Dendritic cell treated with granulocyte-macrophage colony-stimulating factor and Interleukin-4, amounts not matched to agents 40 ng/mL and 50 ng/mL, for 4 days (primary cell): ENCODE measurements at regions not wholly inside any gene's neighbourhood (a gene's known extent, or its start where the extent isn't known, plus 50 kb on each side); places are given as distances from the start of the nearest gene placed in this dataset.
"Not testable (repeated sequence)": the region's sequence is repeated elsewhere in the genome, so short reads cannot be mapped to it uniquely, and the experiment has no call there.

Experiments used
- H3K27ac Mint-ChIP-seq: one replicate; pipeline ENCODE4 v1.8.0; 2022; ENCODE audit warnings: mild to moderate bottlenecking, mixed read lengths
- H3K27me3 Mint-ChIP-seq: one replicate; pipeline ENCODE4 v1.8.0; 2022; ENCODE audit warnings: mild to moderate bottlenecking, mixed read lengths
- H3K36me3 Mint-ChIP-seq: one replicate; pipeline ENCODE4 v1.8.0; 2022; ENCODE audit warnings: low read depth, mixed read lengths
- H3K4me1 Mint-ChIP-seq: one replicate; pipeline ENCODE4 v1.8.0; 2022; ENCODE audit warnings: low read depth, mixed read lengths
- H3K4me3 Mint-ChIP-seq: one replicate; pipeline ENCODE4 v1.8.0; 2022; ENCODE audit warnings: mild to moderate bottlenecking, moderate library complexity, mixed read lengths
- H3K9me3 Mint-ChIP-seq: one replicate; pipeline ENCODE4 v1.8.0; 2022; ENCODE audit warnings: mixed read lengths
- intact Hi-C: fragments of 100-400 bp; cut with micrococcal nuclease; formaldehyde crosslinking; loops from one replicate; pipeline ENCODE4 v1.15.0; 2022

DNA sequence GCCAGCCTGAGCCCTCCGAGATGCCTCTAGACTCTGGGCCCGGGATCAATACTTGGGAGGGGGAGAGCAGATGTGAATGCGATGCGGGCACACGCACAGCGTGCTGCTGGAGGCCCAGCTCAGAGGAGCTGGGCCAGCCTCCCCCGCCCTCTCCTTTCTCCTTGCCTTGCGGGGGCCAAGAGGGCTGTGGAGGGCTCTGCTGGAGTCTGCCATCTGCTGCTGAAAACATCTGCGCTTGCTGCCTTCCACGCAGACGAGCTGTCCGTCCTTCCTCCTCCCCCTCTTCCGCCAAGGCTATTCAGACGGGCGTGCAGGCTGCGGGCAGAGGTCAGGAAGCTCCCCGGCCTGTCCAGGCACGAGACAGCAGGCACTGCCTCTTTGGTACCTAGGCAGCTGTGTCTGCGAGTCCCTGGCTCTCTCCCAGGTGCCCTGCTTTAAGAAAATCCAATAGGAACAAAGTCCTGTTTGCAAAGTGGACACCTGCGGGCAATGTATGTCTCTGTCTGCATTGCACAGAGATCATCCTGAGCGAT lies 75.2 kb downstream of the SPRING1 start:
- no peaks in the 10 kb centered on the region for H3K9me3 Mint-ChIP-seq
- no peaks in the 10 kb centered on the region for H3K36me3 Mint-ChIP-seq
- H3K4me1 Mint-ChIP-seq, result peaks cover 42% of the 10 kb centered on the region
- H3K27ac Mint-ChIP-seq, result no peak overlapping the region
- H3K4me3 Mint-ChIP-seq, result no peak overlapping the region
- peaks cover 2% of the 10 kb centered on the region for H3K27me3 Mint-ChIP-seq
- intact Hi-C loops, result no loop called here

DNA sequence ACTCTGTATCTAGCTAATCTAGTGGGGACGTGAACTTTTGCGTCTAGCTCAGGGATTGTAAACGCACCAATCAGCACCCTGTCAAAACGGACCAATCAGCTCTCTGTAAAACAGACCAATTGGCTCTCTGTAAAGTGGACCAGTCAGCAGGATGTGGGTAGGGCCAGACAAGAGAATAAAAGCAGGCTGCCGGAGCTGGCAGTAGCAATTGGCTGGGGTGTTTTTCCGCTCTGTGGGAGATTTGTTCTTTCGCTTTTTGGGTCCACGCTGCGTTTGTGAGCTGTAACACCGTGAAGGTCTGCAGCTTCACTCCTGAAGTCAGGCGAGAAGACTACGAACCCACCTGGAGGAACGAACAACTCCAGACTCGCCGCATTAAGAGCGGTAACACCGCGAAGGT lies 76.5 kb downstream of the SPRING1 start:
- no peaks in the 10 kb centered on the region for H3K36me3 Mint-ChIP-seq
- H3K27ac Mint-ChIP-seq, result no peak overlapping the region
- H3K27me3 Mint-ChIP-seq, result peaks cover 2% of the 10 kb centered on the region
- intact Hi-C loops, result no loop called here
- H3K4me1 Mint-ChIP-seq, result peaks cover 42% of the 10 kb centered on the region
- no peaks in the 10 kb centered on the region for H3K9me3 Mint-ChIP-seq
- no peak overlapping the region for H3K4me3 Mint-ChIP-seq

DNA sequence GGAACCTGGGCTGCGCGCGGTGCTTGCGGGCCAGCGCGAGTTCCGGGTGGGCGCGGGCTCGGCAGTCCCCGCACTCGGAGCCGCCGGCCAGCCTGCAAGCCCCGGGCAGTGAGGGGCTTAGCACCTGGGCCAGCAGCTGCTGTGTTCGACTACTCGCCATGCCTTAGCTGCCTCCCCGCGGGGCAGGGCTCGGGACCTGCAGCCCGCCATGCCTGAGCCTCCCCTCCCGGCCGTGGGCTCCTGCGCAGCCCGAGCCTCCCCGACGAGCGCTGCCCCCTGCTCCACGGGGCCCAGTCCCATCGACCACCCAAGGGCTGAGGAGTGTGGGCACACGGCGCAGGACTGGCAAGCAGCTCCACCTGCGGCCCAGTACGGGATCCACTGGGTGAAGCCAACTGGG lies 77.1 kb downstream of the SPRING1 start:
- H3K27me3 Mint-ChIP-seq, H3K36me3 Mint-ChIP-seq, H3K27ac Mint-ChIP-seq, H3K4me3 Mint-ChIP-seq, H3K9me3 Mint-ChIP-seq, intact Hi-C loops: not testable (repeated sequence)
- H3K4me1 Mint-ChIP-seq, result peaks cover 37% of the 10 kb centered on the region

DNA sequence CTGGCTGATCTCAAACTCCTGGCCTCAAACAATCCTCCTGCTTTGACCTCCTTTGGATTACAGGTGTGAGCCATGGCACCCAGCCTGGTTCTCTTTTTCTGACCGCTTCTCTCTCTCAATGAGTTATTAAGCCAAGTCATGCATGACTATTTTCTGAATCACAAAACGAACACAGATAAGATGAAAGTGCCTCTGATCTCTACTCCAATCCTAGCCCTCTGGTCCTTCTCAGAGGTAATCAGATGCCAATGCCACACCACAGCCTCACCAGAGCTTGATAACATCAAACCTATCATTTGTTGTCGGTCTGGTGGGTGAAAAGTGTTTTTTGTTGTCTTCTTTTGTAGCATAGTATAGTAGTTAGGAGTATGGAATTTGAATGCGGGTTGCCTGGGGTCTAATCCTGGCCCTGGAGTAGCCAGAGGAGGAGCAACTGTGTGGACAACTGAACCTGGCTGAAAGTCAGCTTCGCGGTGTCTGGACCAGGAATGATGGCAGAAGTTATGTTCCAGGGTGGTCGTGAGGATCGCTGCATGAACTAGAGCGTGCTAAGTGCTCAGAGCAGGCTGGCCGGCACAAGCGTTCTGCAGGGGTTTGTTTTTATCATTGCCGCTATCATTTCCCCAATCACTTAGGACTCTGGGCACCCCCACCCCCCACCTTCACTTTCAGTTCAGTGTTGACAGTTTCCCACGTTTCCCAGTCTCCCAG lies 77.9 kb downstream of the SPRING1 start:
- Mint-ChIP-seq H3K9me3 (no peaks in the 10 kb centered on the region), H3K27ac (no peak overlapping the region), H3K36me3 (no peaks in the 10 kb centered on the region), H3K4me3 (no peak overlapping the region), H3K27me3 (peaks cover 2% of the 10 kb centered on the region), H3K4me1 (peaks cover 29% of the 10 kb centered on the region)
- intact Hi-C loops, result no loop called here

DNA sequence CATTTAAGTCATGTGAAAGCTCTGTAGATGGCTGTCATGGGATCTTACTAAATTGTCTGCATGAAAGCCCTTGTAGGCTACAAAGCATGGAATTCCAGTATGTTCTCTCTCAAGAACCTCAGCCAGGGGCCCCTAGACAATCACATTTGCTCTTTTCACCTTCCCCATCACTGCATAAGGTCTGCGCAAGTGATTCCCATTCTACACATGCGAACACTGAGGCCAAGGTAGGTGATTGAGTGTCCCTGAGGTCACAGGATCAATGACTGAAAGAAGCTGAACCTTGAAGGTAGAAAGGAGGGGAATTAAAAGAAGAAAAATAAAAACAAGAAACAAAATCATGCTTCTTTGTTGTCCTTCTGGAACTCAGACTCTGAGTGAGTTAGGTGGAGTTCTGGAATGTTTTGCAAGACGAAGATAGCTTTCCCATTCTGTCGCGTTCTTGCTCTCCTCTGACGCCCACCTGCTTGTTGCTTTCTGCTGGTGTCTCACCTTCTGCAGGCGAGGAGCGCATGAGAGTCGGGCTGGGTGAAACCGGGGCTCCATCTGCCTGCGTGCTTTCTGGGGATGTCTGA lies 79.9 kb downstream of the SPRING1 start:
- intact Hi-C loops, result no loop called here
- Mint-ChIP-seq H3K4me3 (no peak overlapping the region), H3K27ac (no peak overlapping the region), H3K27me3 (peaks cover 2% of the 10 kb centered on the region), H3K9me3 (no peaks in the 10 kb centered on the region), H3K36me3 (no peaks in the 10 kb centered on the region), H3K4me1 (peaks cover 29% of the 10 kb centered on the region)

DNA sequence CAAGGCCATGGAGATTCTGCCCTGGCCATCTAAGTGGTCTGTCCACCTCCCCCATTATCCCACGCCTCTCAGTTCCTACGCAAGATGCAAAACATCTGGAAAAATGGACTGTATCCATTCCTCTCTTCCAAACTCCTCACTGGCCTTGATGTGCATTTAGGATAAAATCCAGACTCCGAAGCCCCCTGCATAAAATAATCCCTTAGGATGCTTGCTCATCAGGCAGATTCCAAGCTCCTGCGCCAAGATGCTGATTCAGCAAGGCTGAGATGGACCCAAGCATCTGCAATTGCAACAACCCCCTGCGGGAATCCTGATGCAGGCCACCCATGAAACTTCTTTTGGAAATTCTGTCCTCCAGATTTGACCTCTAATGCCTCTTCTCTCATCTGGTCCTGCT lies 81.6 kb downstream of the SPRING1 start:
- Mint-ChIP-seq H3K4me3 (no peak overlapping the region), H3K9me3 (peaks cover 8% of the 10 kb centered on the region), H3K27me3 (no peaks in the 10 kb centered on the region), H3K36me3 (no peaks in the 10 kb centered on the region), H3K4me1 (peaks cover 18% of the 10 kb centered on the region), H3K27ac (no peak overlapping the region)
- intact Hi-C loops, result no loop called here

DNA sequence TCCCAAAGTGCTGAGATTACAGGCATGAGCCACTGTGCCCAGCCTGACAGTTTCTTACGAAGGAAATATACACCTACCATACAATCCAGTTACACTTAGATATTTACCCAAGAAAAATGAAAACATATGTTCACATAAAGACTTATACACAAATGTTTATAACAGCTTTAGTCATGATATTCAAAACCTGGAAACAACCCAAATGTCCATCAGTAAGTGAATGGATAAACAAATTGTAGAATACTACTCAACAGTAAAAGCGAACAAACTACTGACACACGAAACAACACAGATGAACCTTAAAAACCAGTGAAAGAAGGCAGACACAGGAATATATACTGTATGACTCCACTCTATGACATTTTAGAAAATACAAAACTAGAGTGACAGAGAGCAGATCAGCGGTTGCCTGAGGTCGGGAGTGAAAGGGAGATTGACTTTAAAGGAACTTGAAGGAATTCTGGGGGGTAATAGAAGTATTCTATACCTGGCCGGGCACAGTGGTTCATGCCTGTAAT lies 83.6 kb downstream of the SPRING1 start:
- Mint-ChIP-seq H3K9me3 (peaks cover 21% of the 10 kb centered on the region), H3K36me3 (peaks cover 4% of the 10 kb centered on the region), H3K4me1 (peaks cover 11% of the 10 kb centered on the region), H3K27me3 (no peaks in the 10 kb centered on the region), H3K27ac (no peak overlapping the region), H3K4me3 (no peak overlapping the region)
- intact Hi-C loops, result no loop called here

DNA sequence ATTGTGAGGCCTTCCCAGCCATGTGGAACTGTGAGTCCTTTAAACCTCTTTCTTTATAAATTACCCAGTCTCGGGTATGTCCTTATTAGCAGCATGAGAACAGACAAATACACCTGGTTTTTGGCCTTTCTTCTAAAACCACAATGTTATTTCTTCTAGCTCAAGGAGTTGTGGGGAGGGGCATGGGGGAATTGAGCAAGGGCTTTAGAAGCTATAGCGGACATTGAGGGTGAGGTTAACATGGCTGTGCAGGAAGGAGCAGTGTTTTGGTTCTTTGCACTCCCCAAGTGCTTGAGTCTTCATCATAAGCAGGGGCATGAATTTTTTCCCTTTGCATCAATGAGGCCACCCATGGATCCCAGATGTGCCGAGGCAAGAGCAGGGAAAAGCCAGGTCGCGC lies 86.8 kb downstream of the SPRING1 start:
- H3K9me3 Mint-ChIP-seq, result peaks cover 34% of the 10 kb centered on the region
- H3K4me1 Mint-ChIP-seq, result peaks cover 9% of the 10 kb centered on the region
- H3K27me3 Mint-ChIP-seq, result no peaks in the 10 kb centered on the region
- H3K27ac Mint-ChIP-seq, result no peak overlapping the region
- intact Hi-C loops, result no loop called here
- peaks cover 13% of the 10 kb centered on the region for H3K36me3 Mint-ChIP-seq
- H3K4me3 Mint-ChIP-seq, result no peak overlapping the region

DNA sequence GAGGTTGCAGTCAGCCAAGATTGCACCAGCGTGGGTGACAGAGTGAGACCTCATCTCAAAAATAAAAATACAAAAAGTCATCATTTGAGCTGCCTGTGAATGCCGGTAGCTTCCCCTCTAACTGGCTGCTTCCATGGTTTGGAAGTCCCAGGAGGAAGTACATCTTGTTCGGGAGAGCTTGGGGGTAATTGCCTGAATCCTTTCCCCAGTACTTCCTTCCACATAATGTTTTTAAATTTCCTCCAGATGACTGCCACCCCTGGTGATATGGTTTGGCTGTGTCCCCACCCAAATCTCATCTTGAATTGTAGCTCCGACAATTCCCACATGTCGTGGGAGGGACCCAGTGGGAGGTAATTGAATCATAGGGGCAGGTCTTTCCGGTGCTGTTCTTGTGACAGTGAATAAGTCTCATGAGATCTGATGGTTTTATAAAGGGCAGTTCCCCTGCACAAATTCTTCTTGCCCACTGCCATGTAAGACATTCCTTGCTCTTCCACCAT lies 87.2 kb downstream of the SPRING1 start:
- intact Hi-C loops, result no loop called here
- Mint-ChIP-seq H3K9me3 (peaks cover 34% of the 10 kb centered on the region), H3K27ac (no peak overlapping the region), H3K4me3 (no peak overlapping the region), H3K27me3 (no peaks in the 10 kb centered on the region), H3K36me3 (peaks cover 13% of the 10 kb centered on the region), H3K4me1 (peaks cover 9% of the 10 kb centered on the region)

DNA sequence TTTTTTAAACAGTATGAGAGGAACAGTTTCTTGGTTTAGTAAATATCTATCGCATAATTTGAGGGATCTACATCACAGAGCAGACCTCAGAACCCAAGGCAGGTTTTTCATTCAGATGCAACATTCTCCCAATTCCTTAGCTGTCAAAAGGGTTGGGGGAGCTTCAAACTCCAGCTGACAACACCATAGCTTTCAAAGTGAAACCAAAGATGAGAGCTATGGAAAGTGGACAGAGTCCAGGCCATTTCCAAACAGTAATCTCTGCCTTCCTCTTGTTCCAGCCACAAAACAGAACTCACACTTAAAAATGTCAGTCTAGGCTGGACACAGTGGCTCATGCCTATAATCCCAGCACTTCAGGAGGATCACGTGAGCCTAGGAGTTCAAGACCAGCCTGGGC lies 87.8 kb downstream of the SPRING1 start:
- no peaks in the 10 kb centered on the region for H3K27me3 Mint-ChIP-seq
- no peak overlapping the region for H3K4me3 Mint-ChIP-seq
- intact Hi-C loops, result no loop called here
- H3K4me1 Mint-ChIP-seq, result peaks cover 9% of the 10 kb centered on the region
- H3K9me3 Mint-ChIP-seq, result peaks cover 34% of the 10 kb centered on the region
- H3K36me3 Mint-ChIP-seq, result peaks cover 13% of the 10 kb centered on the region
- no peak overlapping the region for H3K27ac Mint-ChIP-seq

DNA sequence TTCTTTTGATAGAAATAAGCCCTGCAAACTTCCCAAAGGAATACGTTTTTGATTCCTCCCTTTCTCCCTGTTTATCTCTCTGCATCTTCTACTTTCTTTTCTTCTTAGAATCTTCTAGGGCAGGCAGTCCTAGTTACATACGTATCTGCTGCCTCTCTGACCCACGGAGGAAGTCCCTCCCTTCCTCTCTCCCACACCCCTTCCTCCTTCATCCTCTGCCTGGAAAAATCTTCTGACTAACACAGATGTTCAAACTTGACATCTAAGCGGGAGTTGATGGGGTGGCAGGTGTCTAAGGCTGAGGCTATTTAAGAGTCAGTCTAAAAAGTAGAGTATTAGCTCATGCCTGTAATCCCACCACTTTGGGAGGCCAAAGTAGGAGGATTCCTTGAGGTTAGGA lies 88.6 kb downstream of the MAP1LC3B2 start:
- peaks cover 34% of the 10 kb centered on the region for H3K9me3 Mint-ChIP-seq
- H3K4me3 Mint-ChIP-seq, result no peak overlapping the region
- peaks cover 13% of the 10 kb centered on the region for H3K36me3 Mint-ChIP-seq
- H3K4me1 Mint-ChIP-seq, result peaks cover 11% of the 10 kb centered on the region
- H3K27ac Mint-ChIP-seq, result no peak overlapping the region
- intact Hi-C loops, result no loop called here
- H3K27me3 Mint-ChIP-seq, result no peaks in the 10 kb centered on the region

DNA sequence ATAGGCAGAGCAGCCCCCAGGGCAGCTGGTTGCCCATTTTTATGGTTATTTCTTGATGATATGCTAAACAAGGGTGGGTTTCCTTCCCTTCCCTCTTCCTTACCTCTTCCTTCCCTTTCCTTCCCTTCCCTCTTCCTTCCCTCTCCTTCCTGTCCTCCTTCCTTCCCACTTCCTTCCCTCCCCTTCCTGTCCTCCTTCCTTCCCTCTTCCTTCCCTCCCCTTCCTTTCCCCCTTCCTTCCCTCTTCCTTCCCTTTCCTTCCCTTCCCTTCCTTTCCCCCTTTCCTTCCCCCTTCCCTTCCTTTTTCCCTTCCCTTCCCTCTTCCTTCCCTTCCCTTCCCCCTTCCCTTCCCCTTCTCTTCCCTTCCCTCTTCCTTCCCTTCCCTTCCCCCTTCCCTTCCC lies 87.7 kb downstream of the MAP1LC3B2 start:
- Mint-ChIP-seq H3K4me1 (peaks cover 20% of the 10 kb centered on the region), H3K9me3 (peaks cover 33% of the 10 kb centered on the region), H3K4me3 (no peak overlapping the region), H3K36me3 (peaks cover 13% of the 10 kb centered on the region), H3K27ac (no peak overlapping the region), H3K27me3 (no peaks in the 10 kb centered on the region)
- intact Hi-C loops, result no loop called here

DNA sequence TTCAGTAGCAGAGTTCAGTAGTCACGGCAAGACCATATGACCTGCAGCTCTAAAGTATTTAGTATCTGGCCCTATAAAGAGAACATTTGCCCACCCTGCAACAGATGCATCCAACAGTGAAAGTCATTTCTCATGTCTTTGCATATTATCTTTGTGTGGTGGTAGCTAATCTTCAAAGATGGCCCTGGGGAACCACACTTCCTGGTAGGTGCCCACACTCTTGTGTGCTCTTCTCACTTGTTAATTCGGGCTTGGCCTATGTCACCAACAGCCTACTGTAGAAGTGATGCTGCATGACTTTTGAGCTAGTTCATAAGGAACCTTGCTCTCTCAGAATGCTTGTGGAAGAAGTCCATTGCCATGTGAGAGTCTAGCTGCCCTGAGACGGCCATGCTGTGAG lies 85.6 kb downstream of the MAP1LC3B2 start:
- H3K4me3 Mint-ChIP-seq, result no peak overlapping the region
- H3K27ac Mint-ChIP-seq, result no peak overlapping the region
- intact Hi-C loops, result no loop called here
- no peaks in the 10 kb centered on the region for H3K27me3 Mint-ChIP-seq
- H3K9me3 Mint-ChIP-seq, result peaks cover 19% of the 10 kb centered on the region
- H3K4me1 Mint-ChIP-seq, result peaks cover 25% of the 10 kb centered on the region
- H3K36me3 Mint-ChIP-seq, result peaks cover 13% of the 10 kb centered on the region

DNA sequence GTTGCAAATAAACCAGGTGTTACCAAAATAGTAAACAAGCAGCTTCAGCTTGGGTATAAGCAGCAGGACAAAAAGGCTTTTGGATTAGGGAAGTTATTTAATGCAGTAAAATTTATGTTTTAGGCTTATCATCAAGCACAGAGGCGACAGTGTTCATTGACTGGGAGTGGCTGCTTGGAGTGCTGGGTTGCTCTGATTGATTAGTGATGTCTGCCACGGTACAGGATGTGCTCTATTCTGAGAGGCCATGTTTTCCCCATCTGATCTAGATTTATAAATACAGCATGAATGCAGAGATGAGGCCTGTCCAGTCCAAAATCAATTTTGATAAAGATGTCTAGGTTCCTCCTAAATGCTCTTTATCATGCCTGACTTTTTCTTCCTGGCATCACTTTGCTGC lies 83.5 kb downstream of the MAP1LC3B2 start:
- H3K4me1 Mint-ChIP-seq, result peaks cover 23% of the 10 kb centered on the region
- no peaks in the 10 kb centered on the region for H3K9me3 Mint-ChIP-seq
- no peak overlapping the region for H3K27ac Mint-ChIP-seq
- H3K4me3 Mint-ChIP-seq, result no peak overlapping the region
- no peaks in the 10 kb centered on the region for H3K36me3 Mint-ChIP-seq
- intact Hi-C loops, result no loop called here
- H3K27me3 Mint-ChIP-seq, result no peaks in the 10 kb centered on the region
